ENCODE measurements at regions not wholly inside any gene's neighbourhood (a gene's known extent, or its start where the extent isn't known, plus 50 kb on each side); places are given as distances from the start of the nearest gene placed in this dataset.
"Not testable (repeated sequence)": the region's sequence is repeated elsewhere in the genome, so short reads cannot be mapped to it uniquely, and the experiment has no call there.

- FAIRE-seq; H4K20me1 ChIP-seq (replicated peaks; ENCODE audit: control insufficient read depth, insufficient read depth, low read length); H3K4me2 ChIP-seq (ENCODE audit: insufficient read depth, low read length); POLR2A ChIA-PET; H3K27ac ChIP-seq (ENCODE audit: extremely low read depth, low read depth, low read length); DNase-seq (ENCODE audit: extremely low read depth in 1 of 4, low spot score in 3 of 4); intact Hi-C loops (cut with micrococcal nuclease); BruUV-seq (replicated peaks); CTCF ChIA-PET (ENCODE audit: low intra/inter-chr PET ratio); H3K9ac ChIP-seq (ENCODE audit: insufficient read depth in 1 of 2, low read depth in 2 of 2, low read length in 2 of 2); ATAC-seq; H3K9me3 ChIP-seq (replicated peaks; ENCODE audit: control insufficient read depth, insufficient read depth, low read depth, low read length); H3K36me3 ChIP-seq (ENCODE audit: control insufficient read depth, insufficient read depth, low read length); H3K4me1 ChIP-seq (replicated peaks in 1 of 2; ENCODE audit: control insufficient read depth in 2 of 2, insufficient read depth in 2 of 2, low read length in 2 of 2); H3K4me3 ChIP-seq; H2AFZ ChIP-seq (ENCODE audit: low read depth, low read length); H3K9me1 ChIP-seq (ENCODE audit: control insufficient read depth, insufficient read depth, low read length); H3K79me2 ChIP-seq (ENCODE audit: control insufficient read depth, insufficient read depth, low read length): not testable (repeated sequence)
- in situ Hi-C loops (cut with MboI), result loop anchor here (10.0 kb wide), 1 partner anchor 47 kb away; no protein-coding TSS in a partner anchor
- peaks cover 13 to 66% of the 10 kb centered on the region in 2 experiments; a peak in 3 of 5 replicates for H3K27me3 ChIP-seq (ENCODE audit: control insufficient read depth in 2 of 2, insufficient read depth in 2 of 2, low read length in 2 of 2)
- 5% methylated on average over 7 of the region's 7 CpGs for WGBS (ENCODE audit: insufficient coverage, low coverage, missing lambda C conversion rate)
Measured at GRCh38 chr16:29172098-29172724, 187.4 kb downstream of the LAT start.

GRCh38 chr16:29171296-29171695, 186.4 kb downstream of the LAT start:
- H3K9me3 ChIP-seq (replicated peaks; ENCODE audit: control insufficient read depth, insufficient read depth, low read depth, low read length); H3K27ac ChIP-seq (ENCODE audit: extremely low read depth, low read depth, low read length); H3K4me3 ChIP-seq; H3K9me1 ChIP-seq (ENCODE audit: control insufficient read depth, insufficient read depth, low read length); intact Hi-C loops (cut with micrococcal nuclease); H3K4me2 ChIP-seq (ENCODE audit: insufficient read depth, low read length); H2AFZ ChIP-seq (ENCODE audit: low read depth, low read length); DNase-seq (ENCODE audit: extremely low read depth in 1 of 4, low spot score in 3 of 4); H4K20me1 ChIP-seq (replicated peaks; ENCODE audit: control insufficient read depth, insufficient read depth, low read length); FAIRE-seq; H3K79me2 ChIP-seq (ENCODE audit: control insufficient read depth, insufficient read depth, low read length); BruUV-seq (replicated peaks); CTCF ChIA-PET (ENCODE audit: low intra/inter-chr PET ratio); H3K4me1 ChIP-seq (replicated peaks in 1 of 2; ENCODE audit: control insufficient read depth in 2 of 2, insufficient read depth in 2 of 2, low read length in 2 of 2); H3K9ac ChIP-seq (ENCODE audit: insufficient read depth in 1 of 2, low read depth in 2 of 2, low read length in 2 of 2); H3K36me3 ChIP-seq (ENCODE audit: control insufficient read depth, insufficient read depth, low read length); ATAC-seq: not testable (repeated sequence)
- H3K27me3 ChIP-seq (ENCODE audit: control insufficient read depth in 2 of 2, insufficient read depth in 2 of 2, low read length in 2 of 2), result peaks cover 13 to 62% of the 10 kb centered on the region in 2 experiments; a peak in 3 of 5 replicates
- in situ Hi-C loops (cut with MboI), result loop anchor here (10.0 kb wide), 1 partner anchor 46 kb away; no protein-coding TSS in a partner anchor
- TF ChIP-seq MAX (CRISPR knock-in tag; IDR thresholded peaks at IDR 0.05) (peak; percentile 26; the same call in 1 of the 2 replicates), KDM1A (IDR thresholded peaks at IDR 0.05) (0 out of 4 replicates have a peak, but pooled peaks of 1 of the 2 experiments have one; percentile 8)
- 26% methylated on average over 6 of the region's 6 CpGs for WGBS (ENCODE audit: insufficient coverage, low coverage, missing lambda C conversion rate)
- POLR2A ChIA-PET, result interaction anchor here (0.5 kb wide), 1 partner anchor 641 kb away, joined by 3 read pairs; no protein-coding TSS in a partner anchor

- H3K79me2 ChIP-seq (ENCODE audit: control insufficient read depth, insufficient read depth, low read length); H3K4me3 ChIP-seq; H4K20me1 ChIP-seq (replicated peaks; ENCODE audit: control insufficient read depth, insufficient read depth, low read length); FAIRE-seq; ATAC-seq; DNase-seq (ENCODE audit: extremely low read depth in 1 of 4, low spot score in 3 of 4); H3K9me1 ChIP-seq (ENCODE audit: control insufficient read depth, insufficient read depth, low read length); H2AFZ ChIP-seq (ENCODE audit: low read depth, low read length); intact Hi-C loops (cut with micrococcal nuclease); H3K27ac ChIP-seq (ENCODE audit: extremely low read depth, low read depth, low read length); H3K4me1 ChIP-seq (replicated peaks in 1 of 2; ENCODE audit: control insufficient read depth in 2 of 2, insufficient read depth in 2 of 2, low read length in 2 of 2); H3K9me3 ChIP-seq (replicated peaks; ENCODE audit: control insufficient read depth, insufficient read depth, low read depth, low read length); H3K36me3 ChIP-seq (ENCODE audit: control insufficient read depth, insufficient read depth, low read length); CTCF ChIA-PET (ENCODE audit: low intra/inter-chr PET ratio); H3K9ac ChIP-seq (ENCODE audit: insufficient read depth in 1 of 2, low read depth in 2 of 2, low read length in 2 of 2); H3K4me2 ChIP-seq (ENCODE audit: insufficient read depth, low read length); BruUV-seq (replicated peaks): not testable (repeated sequence)
- H3K27me3 ChIP-seq (ENCODE audit: control insufficient read depth in 2 of 2, insufficient read depth in 2 of 2, low read length in 2 of 2), result peaks cover 13 to 55% of the 10 kb centered on the region in 2 experiments; a peak in 3 of 5 replicates
- POLR2A ChIA-PET, result interaction anchor here (0.5 kb wide), 1 partner anchor 642 kb away, joined by 3 read pairs; no protein-coding TSS in a partner anchor
- in situ Hi-C loops (cut with MboI), result loop anchor here (10.0 kb wide), 1 partner anchor 46 kb away; no protein-coding TSS in a partner anchor
- WGBS (ENCODE audit: insufficient coverage, low coverage, missing lambda C conversion rate), result 16% methylated on average over 20 of the region's 20 CpGs
Measured at GRCh38 chr16:29170393-29171119, 185.7 kb downstream of the LAT start.

Measured in K562 (cell line).